Activated CD4-positive, alpha-beta T cell treated with anti-CD3 and anti-CD28 coated beads for 36 hours (primary cell): ENCODE measurements at regions not wholly inside any gene's neighbourhood (a gene's known extent, or its start where the extent isn't known, plus 50 kb on each side); places are given as distances from the start of the nearest gene placed in this dataset.
"Not testable (repeated sequence)": the region's sequence is repeated elsewhere in the genome, so short reads cannot be mapped to it uniquely, and the experiment has no call there.

Experiments
- ATAC-seq: fragments of 200-7000 bp; cut with Tn5 transposase; one replicate; pipeline ENCODE4 v1.10.0; 2021; ENCODE audit warnings: mild to moderate bottlenecking, moderate library complexity
- CTCF ChIA-PET: fragments of 350-600 bp; sonication (Branson Sonifier 250); formaldehyde crosslinking; loops from one replicate; lab custom pipeline; 2021; ENCODE audit warnings: antibody characterized with exemption; lab: Charles Lee
- POLR2A ChIA-PET: fragments of 350-600 bp; sonication (Branson Sonifier 250); formaldehyde crosslinking; loops from one replicate; lab custom pipeline; 2021; ENCODE audit warnings: antibody characterized with exemption, inconsistent platforms; lab: Charles Lee
- DNase-seq: peaks from one replicate; pipeline ENCODE4 v3.0.0-alpha.2; 2020
- H3K27ac Mint-ChIP-seq: one replicate; pipeline ENCODE4 v1.8.0; 2021; ENCODE audit warnings: mixed read lengths
- H3K27me3 Mint-ChIP-seq: one replicate; pipeline ENCODE4 v1.8.0; 2021; ENCODE audit warnings: mixed read lengths
- H3K36me3 Mint-ChIP-seq: one replicate; pipeline ENCODE4 v1.8.0; 2021; ENCODE audit warnings: low read depth, mixed read lengths
- H3K4me1 Mint-ChIP-seq: one replicate; pipeline ENCODE4 v1.8.0; 2021; ENCODE audit warnings: mixed read lengths
- H3K4me3 Mint-ChIP-seq: one replicate; pipeline ENCODE4 v1.8.0; 2021; ENCODE audit warnings: mild to moderate bottlenecking, moderate library complexity, mixed read lengths
- H3K9me3 Mint-ChIP-seq: one replicate; pipeline ENCODE4 v1.8.0; 2021; ENCODE audit warnings: low read depth, mixed read lengths
- intact Hi-C, 2 experiments: fragments of 100-400 bp; cut with DNase I in 1 of 2; cut with micrococcal nuclease in 1 of 2; formaldehyde crosslinking; loops; one replicate each; pipeline versions ENCODE4 v1.14.2 to v1.15.1; 2022 to 2024; cut with DNase I, micrococcal nuclease

DNA sequence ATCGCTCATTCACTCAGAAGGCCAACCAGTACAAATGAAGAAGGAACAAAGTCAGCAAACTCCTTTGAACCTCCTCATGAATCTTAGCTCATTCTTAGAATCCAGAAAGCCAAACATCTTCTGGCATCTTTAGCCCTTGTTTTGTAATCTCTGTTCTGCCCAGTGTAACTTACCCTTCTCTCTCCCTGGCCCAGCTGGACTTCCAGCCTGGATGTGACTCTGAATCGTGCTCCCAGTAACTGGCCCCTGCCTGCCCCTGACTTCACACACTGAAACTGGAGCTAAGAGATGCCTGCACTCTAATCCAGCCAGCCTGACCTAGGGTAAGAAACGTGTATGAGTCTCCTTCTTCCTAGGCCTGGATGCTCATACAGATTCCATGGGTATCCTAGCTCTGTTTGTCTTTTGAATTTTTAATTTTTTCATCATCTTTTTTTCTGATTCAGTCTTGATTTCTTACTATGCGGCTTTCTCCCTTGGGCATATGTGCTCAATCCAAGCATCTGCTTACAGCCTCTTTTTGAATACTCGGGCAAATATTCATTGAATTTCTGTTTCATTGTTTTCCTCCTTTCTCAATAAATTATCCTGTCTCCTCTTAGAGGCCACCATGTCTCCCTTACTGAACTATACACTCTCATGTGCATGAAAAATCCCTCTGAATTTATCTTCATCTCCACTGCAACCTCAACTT, 845.6 kb upstream of the AUTS2 start:
- H3K27ac Mint-ChIP-seq = no peak overlapping the region
- ChIA-PET CTCF (no interaction called here), POLR2A (no interaction called here)
- intact Hi-C loops = no loop called here
- DNase-seq = no peak
- no peaks in the 10 kb centered on the region for H3K4me1 Mint-ChIP-seq
- no peak overlapping the region for H3K4me3 Mint-ChIP-seq
- H3K27me3 Mint-ChIP-seq = no peaks in the 10 kb centered on the region
- ATAC-seq = no peak
- peaks cover 12% of the 10 kb centered on the region for H3K9me3 Mint-ChIP-seq
- no peaks in the 10 kb centered on the region for H3K36me3 Mint-ChIP-seq

DNA sequence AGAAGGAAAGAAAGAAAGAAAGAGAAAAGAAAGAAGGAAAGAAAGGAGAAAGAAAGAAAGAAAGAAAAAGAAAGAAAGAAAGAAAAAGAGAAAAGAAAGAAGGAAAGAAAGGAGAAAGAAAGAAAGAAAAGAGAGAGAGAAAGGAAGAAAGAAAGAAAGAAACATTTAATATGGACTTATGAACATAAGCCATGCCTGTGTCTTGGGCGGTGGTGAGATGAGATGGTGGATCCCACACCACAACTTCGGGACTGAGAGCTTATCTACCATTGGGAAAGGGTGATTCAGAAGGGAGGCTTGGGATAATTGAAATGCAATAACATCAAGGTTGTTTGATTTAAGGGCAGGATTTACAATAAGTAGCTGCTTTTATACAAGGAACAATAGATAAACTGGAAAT, 843.9 kb upstream of the AUTS2 start:
- H3K36me3 Mint-ChIP-seq = no peaks in the 10 kb centered on the region
- POLR2A ChIA-PET = no interaction called here

GRCh38 chr7:68756986-68757495, 841.2 kb upstream of the AUTS2 start:
- ChIA-PET POLR2A (no interaction called here), CTCF (interaction anchor here (0.6 kb wide), 1 partner anchor 730 kb away, joined by 4 read pairs; no protein-coding TSS in a partner anchor)
- no peak for ATAC-seq
- no peak for DNase-seq
- Mint-ChIP-seq H3K4me1 (no peaks in the 10 kb centered on the region), H3K27me3 (no peaks in the 10 kb centered on the region), H3K4me3 (no peak overlapping the region), H3K36me3 (no peaks in the 10 kb centered on the region), H3K9me3 (peaks cover 12% of the 10 kb centered on the region), H3K27ac (no peak overlapping the region)
- intact Hi-C loops = no loop called here

More for the DNA sequence above, 843.9 kb upstream of the AUTS2 start:
- no peaks in the 10 kb centered on the region for H3K4me1 Mint-ChIP-seq
- intact Hi-C loops = no loop called here
- CTCF ChIA-PET = no interaction called here
- DNase-seq (no peak), ATAC-seq (no peak)
- peaks cover 13% of the 10 kb centered on the region for H3K9me3 Mint-ChIP-seq
- no peaks in the 10 kb centered on the region for H3K27me3 Mint-ChIP-seq
- no peak overlapping the region for H3K4me3 Mint-ChIP-seq
- no peak overlapping the region for H3K27ac Mint-ChIP-seq

DNA sequence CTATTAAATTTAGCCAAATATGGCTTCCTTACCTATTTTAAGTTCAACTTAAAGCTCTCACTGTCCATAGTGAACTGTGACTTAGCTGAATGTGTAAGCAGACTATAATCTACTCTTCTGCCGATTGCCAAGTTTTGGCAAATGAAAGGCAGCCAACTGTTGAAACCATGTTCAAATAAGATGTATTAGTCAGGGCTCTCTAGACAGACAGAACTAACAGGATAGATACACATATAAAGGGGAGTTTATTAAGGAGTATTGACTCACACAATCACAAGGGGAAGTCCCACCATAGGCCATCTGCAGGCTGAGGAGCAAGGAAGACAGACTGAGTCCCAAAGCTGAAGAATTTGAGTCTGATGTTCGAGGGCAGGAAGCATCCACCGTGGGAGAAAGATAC, 837.7 kb upstream of the AUTS2 start:
- ATAC-seq (no peak), DNase-seq (no peak)
- Mint-ChIP-seq H3K27me3 (no peaks in the 10 kb centered on the region), H3K36me3 (no peaks in the 10 kb centered on the region), H3K27ac (no peak overlapping the region), H3K9me3 (peaks cover 20% of the 10 kb centered on the region), H3K4me1 (no peaks in the 10 kb centered on the region), H3K4me3 (no peak overlapping the region)
- POLR2A ChIA-PET = no interaction called here
- intact Hi-C loops = no loop called here
- CTCF ChIA-PET = no interaction called here

GRCh38 chr7:68767462-68767861, 830.8 kb upstream of the AUTS2 start:
- no peaks in the 10 kb centered on the region for H3K4me1 Mint-ChIP-seq
- ChIA-PET POLR2A (no interaction called here), CTCF (no interaction called here)
- peaks cover 1% of the 10 kb centered on the region for H3K36me3 Mint-ChIP-seq
- ATAC-seq = no peak
- no peak overlapping the region for H3K4me3 Mint-ChIP-seq
- intact Hi-C loops = no loop called here
- H3K9me3 Mint-ChIP-seq = peaks cover 10% of the 10 kb centered on the region
- no peak for DNase-seq
- no peak overlapping the region for H3K27ac Mint-ChIP-seq
- no peaks in the 10 kb centered on the region for H3K27me3 Mint-ChIP-seq

- no peak overlapping the region for H3K27ac Mint-ChIP-seq
- H3K9me3 Mint-ChIP-seq = peaks cover 11% of the 10 kb centered on the region
- no peak overlapping the region for H3K4me3 Mint-ChIP-seq
- intact Hi-C loops = no loop called here
- H3K27me3 Mint-ChIP-seq = no peaks in the 10 kb centered on the region
- ATAC-seq (no peak), DNase-seq (no peak)
- CTCF ChIA-PET = no interaction called here
- POLR2A ChIA-PET = no interaction called here
- H3K4me1 Mint-ChIP-seq = no peaks in the 10 kb centered on the region
- peaks cover 1% of the 10 kb centered on the region for H3K36me3 Mint-ChIP-seq
Observed at GRCh38 chr7:68770649-68771048, 827.6 kb upstream of the AUTS2 start.

DNA sequence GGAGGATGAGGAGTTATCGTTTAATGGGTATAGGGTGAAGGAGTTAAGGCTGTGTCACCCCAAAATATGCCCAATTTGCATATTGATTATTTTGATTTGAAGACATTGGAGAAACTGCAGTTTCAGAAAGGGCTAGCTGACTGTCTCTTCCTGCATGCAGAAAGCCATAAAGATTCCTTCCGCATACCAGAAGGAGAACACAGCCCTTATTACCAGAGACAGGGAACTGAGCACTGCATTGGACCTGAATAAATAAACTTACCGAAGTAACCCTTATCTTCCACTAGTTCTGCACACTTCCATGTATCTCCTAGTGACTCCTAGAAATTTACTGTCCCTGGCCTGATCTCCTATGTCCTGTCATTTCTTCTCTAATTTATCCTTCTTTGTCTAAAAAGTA, 821.9 kb upstream of the AUTS2 start:
- CTCF ChIA-PET = no interaction called here
- Mint-ChIP-seq H3K36me3 (no peaks in the 10 kb centered on the region), H3K4me3 (no peak overlapping the region)

GRCh38 chr7:68783684-68784083, 814.6 kb upstream of the AUTS2 start:
- H3K27ac Mint-ChIP-seq = no peak overlapping the region
- CTCF ChIA-PET = no interaction called here

More for the DNA sequence above, 821.9 kb upstream of the AUTS2 start:
- H3K27me3 Mint-ChIP-seq = no peaks in the 10 kb centered on the region
- ATAC-seq = no peak
- H3K9me3 Mint-ChIP-seq = peaks cover 15% of the 10 kb centered on the region
- no peak overlapping the region for H3K27ac Mint-ChIP-seq
- no peak for DNase-seq
- POLR2A ChIA-PET = no interaction called here
- intact Hi-C loops = no loop called here
- no peaks in the 10 kb centered on the region for H3K4me1 Mint-ChIP-seq

DNA sequence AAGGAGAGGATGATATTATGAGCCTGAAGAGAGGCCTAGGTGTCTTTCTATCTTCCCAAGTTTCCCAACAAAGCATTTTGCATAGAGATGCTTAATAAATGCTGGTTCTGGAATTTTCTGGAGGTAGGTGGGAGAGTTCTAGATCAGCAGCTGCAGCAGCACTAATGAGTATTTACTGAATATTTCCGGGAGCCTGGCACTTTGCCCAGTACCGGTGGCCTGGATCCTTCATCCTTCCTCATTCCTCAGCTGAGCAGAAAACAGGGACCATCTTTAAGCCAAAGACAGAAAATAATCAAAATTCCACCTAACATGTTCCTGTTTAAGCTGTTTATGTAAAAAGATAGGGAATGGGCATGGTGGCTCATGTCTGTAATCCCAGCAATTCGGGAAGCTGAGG, 813.2 kb upstream of the AUTS2 start:
- ATAC-seq (no peak), DNase-seq (no peak)
- Mint-ChIP-seq H3K27ac (no peak overlapping the region), H3K36me3 (no peaks in the 10 kb centered on the region), H3K27me3 (no peaks in the 10 kb centered on the region), H3K9me3 (peaks cover 5% of the 10 kb centered on the region), H3K4me1 (no peaks in the 10 kb centered on the region), H3K4me3 (no peak overlapping the region)
- intact Hi-C loops = no loop called here
- CTCF ChIA-PET = no interaction called here
- POLR2A ChIA-PET = no interaction called here

More at GRCh38 chr7:68783684-68784083, 814.6 kb upstream of the AUTS2 start:
- ATAC-seq (no peak), DNase-seq (no peak)
- intact Hi-C loops = no loop called here
- Mint-ChIP-seq H3K4me3 (no peak overlapping the region), H3K9me3 (peaks cover 10% of the 10 kb centered on the region), H3K27me3 (no peaks in the 10 kb centered on the region), H3K4me1 (no peaks in the 10 kb centered on the region), H3K36me3 (no peaks in the 10 kb centered on the region)
- POLR2A ChIA-PET = no interaction called here

GRCh38 chr7:68787566-68787965, 810.7 kb upstream of the AUTS2 start:
- Mint-ChIP-seq H3K9me3 (peaks cover 8% of the 10 kb centered on the region), H3K4me1 (no peaks in the 10 kb centered on the region), H3K4me3 (no peak overlapping the region), H3K36me3 (no peaks in the 10 kb centered on the region), H3K27ac (no peak overlapping the region), H3K27me3 (no peaks in the 10 kb centered on the region)
- ATAC-seq (no peak), DNase-seq (no peak)
- POLR2A ChIA-PET = no interaction called here
- CTCF ChIA-PET = no interaction called here
- intact Hi-C loops = no loop called here

DNA sequence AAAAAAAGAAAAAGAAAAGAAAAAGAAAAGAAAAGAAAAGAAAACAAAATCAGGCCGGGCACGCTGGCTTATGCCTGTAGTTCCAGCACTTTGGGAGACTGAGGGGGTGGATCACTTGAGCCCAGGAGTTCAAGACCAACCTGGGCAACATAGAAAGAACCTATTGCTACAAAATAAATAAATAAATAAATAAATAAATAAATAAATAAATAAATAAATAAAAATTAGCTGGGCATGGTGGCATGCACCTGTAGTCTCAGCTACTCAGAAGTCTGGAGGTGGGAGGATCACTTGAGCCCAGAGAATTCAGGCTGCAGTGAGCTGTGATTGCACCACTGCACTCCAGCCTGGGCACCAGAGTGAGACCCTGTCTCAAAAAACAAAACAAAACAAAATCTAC, 809.7 kb upstream of the AUTS2 start:
- intact Hi-C loops, ATAC-seq, H3K4me3 Mint-ChIP-seq, H3K27me3 Mint-ChIP-seq, H3K4me1 Mint-ChIP-seq, POLR2A ChIA-PET, H3K27ac Mint-ChIP-seq, DNase-seq, H3K9me3 Mint-ChIP-seq, CTCF ChIA-PET, H3K36me3 Mint-ChIP-seq: not testable (repeated sequence)

GRCh38 chr7:68789597-68789996, 808.7 kb upstream of the AUTS2 start:
- no peak overlapping the region for H3K27ac Mint-ChIP-seq
- CTCF ChIA-PET = interaction anchor here (0.6 kb wide), 1 partner anchor 366 kb away, joined by 3 read pairs; no protein-coding TSS in a partner anchor
- POLR2A ChIA-PET = no interaction called here
- H3K27me3 Mint-ChIP-seq = no peaks in the 10 kb centered on the region
- no peak overlapping the region for H3K4me3 Mint-ChIP-seq
- no peaks in the 10 kb centered on the region for H3K36me3 Mint-ChIP-seq
- ATAC-seq = no peak
- intact Hi-C loops = no loop called here
- no peak for DNase-seq
- H3K4me1 Mint-ChIP-seq = no peaks in the 10 kb centered on the region
- H3K9me3 Mint-ChIP-seq = peaks cover 3% of the 10 kb centered on the region
